ENCODE measurements at regions not wholly inside any gene's neighbourhood (a gene's known extent, or its start where the extent isn't known, plus 50 kb on each side); places are given as distances from the start of the nearest gene placed in this dataset.

DNA sequence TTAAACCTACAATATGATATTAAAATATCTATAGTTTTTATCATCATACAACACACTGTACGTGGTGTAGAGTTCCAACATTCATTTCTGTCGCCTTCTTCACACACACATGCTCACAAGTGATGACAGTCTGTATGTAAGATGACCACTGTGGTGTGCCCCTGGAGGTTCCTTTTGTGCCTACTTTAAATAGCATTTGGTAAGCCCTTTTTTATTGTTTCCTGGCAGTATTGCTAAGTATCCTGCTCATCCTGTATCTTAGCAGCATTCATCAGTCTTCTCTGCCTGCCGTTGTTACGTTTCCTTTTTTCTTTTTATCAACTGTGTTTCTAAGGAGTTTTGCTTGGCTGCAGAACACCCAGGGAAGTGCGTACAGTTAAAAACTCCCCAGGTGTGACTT, 231.4 kb downstream of the CHRM3 start:
- Histone ChIP-seq H3K36me3 (ENCODE audit: control insufficient read depth in 4 of 4, insufficient read depth in 4 of 4, low read length in 4 of 4) (no peaks in the 10 kb centered on the region), H3K27me3 (ENCODE audit: control insufficient read depth in 3 of 3, insufficient read depth in 3 of 3, low read length in 2 of 3) (peaks cover 0 to 2% (median 0%) of the 10 kb centered on the region in 3 donors), H3K4me1 (ENCODE audit: control insufficient read depth in 5 of 5, insufficient read depth in 5 of 5, low read length in 5 of 5) (no peaks in the 10 kb centered on the region), H3K4me3 (no peak overlapping the region), H3K9me3 (ENCODE audit: control insufficient read depth in 4 of 4, insufficient read depth in 3 of 4, low read length in 3 of 4) (peaks cover 0 to 6% (median 0%) of the 10 kb centered on the region in 4 donors), H3K27ac (ENCODE audit: low read depth in 1 of 2, low read length in 1 of 2) (no peak overlapping the region), H3K9ac (ENCODE audit: insufficient read depth in 1 of 2, low read length in 2 of 2) (no peak overlapping the region)
- no peak for ATAC-seq (ENCODE audit: insufficient read depth, low FRiP score)
- no peak for TF ChIP-seq CTCF (IDR thresholded peaks at IDR 0.05; ENCODE audit: control extremely low read depth, extremely low read depth)
- no peak for DNase-seq
- WGBS, 2 donors = 67 to 74% methylated on average over 5 of the region's 5 CpGs

DNA sequence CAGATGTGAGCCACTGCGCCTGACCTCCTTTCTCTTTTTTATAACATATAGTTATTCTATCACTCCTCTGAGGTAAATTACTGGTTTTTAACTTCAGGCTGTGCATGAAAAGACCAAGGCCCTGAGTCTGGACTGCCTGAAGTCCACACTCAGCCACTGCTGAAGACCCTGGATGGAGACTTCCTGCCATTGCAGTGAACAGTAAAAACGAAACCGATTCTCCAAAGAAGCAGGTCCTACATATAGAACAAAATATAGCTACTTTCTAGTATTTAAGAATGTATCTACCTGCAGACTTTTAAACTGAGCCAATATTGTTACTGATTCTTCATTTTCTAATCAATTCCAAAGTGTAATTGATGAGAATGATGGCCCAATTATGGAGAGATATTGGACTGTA, 232.8 kb downstream of the CHRM3 start:
- no peak for ATAC-seq (ENCODE audit: insufficient read depth, low FRiP score)
- H3K4me1 ChIP-seq (ENCODE audit: control insufficient read depth in 5 of 5, insufficient read depth in 5 of 5, low read length in 5 of 5) = no peaks in the 10 kb centered on the region
- no peak for TF ChIP-seq CTCF (IDR thresholded peaks at IDR 0.05; ENCODE audit: control extremely low read depth, extremely low read depth)
- 95 to 97% methylated on average over 3 of the region's 3 CpGs for WGBS, 2 donors
- H3K9ac ChIP-seq (ENCODE audit: insufficient read depth in 1 of 2, low read length in 2 of 2) = no peak overlapping the region
- H3K4me3 ChIP-seq = no peak overlapping the region
- no peak for DNase-seq
- H3K27me3 ChIP-seq (ENCODE audit: control insufficient read depth in 3 of 3, insufficient read depth in 3 of 3, low read length in 2 of 3) = no peaks in the 10 kb centered on the region
- H3K27ac ChIP-seq (ENCODE audit: low read depth in 1 of 2, low read length in 1 of 2) = no peak overlapping the region
- no peaks in the 10 kb centered on the region for H3K36me3 ChIP-seq (ENCODE audit: control insufficient read depth in 4 of 4, insufficient read depth in 4 of 4, low read length in 4 of 4)
- H3K9me3 ChIP-seq (ENCODE audit: control insufficient read depth in 4 of 4, insufficient read depth in 3 of 4, low read length in 3 of 4) = peaks cover 0 to 6% (median 0%) of the 10 kb centered on the region in 4 donors

DNA sequence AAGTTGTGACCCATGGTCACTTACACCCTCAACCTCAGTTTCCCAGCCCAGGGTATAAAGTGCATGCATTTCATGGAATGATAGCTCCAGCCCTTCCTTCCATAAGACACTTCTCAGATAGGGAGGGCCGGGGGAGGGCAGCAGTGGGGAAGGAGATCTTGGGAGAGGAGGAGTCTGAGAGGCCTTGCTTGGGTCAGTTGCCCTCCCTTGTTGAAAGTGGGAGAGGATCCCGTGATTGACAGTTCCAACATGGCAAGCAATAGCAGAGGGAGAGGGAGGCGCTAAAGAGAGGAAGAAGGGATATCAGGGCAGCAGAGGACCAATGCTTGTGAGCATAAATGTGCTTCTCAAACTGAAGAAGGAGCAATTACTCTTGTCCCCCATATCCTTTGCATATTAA, 244.4 kb downstream of the CHRM3 start:
- 81 to 90% methylated on average over 3 of the region's 3 CpGs for WGBS, 2 donors
- no peak for TF ChIP-seq CTCF (IDR thresholded peaks at IDR 0.05; ENCODE audit: control extremely low read depth, extremely low read depth)
- H3K27me3 ChIP-seq (ENCODE audit: control insufficient read depth in 3 of 3, insufficient read depth in 3 of 3, low read length in 2 of 3) = peaks cover 0 to 4% (median 0%) of the 10 kb centered on the region in 3 donors
- ATAC-seq (ENCODE audit: insufficient read depth, low FRiP score) = no peak
- no peak overlapping the region for H3K4me3 ChIP-seq
- H3K36me3 ChIP-seq (ENCODE audit: control insufficient read depth in 4 of 4, insufficient read depth in 4 of 4, low read length in 4 of 4) = no peaks in the 10 kb centered on the region
- H3K27ac ChIP-seq (ENCODE audit: low read depth in 1 of 2, low read length in 1 of 2) = no peak overlapping the region
- no peak for DNase-seq
- H3K4me1 ChIP-seq (ENCODE audit: control insufficient read depth in 5 of 5, insufficient read depth in 5 of 5, low read length in 5 of 5) = peaks cover 0 to 2% (median 0%) of the 10 kb centered on the region in 5 donors
- H3K9ac ChIP-seq (ENCODE audit: insufficient read depth in 1 of 2, low read length in 2 of 2) = no peak overlapping the region
- no peaks in the 10 kb centered on the region for H3K9me3 ChIP-seq (ENCODE audit: control insufficient read depth in 4 of 4, insufficient read depth in 3 of 4, low read length in 3 of 4)

GRCh38 chr1:239633432-239633831, 247.1 kb downstream of the CHRM3 start:
- Histone ChIP-seq H3K9me3 (ENCODE audit: control insufficient read depth in 4 of 4, insufficient read depth in 3 of 4, low read length in 3 of 4) (no peaks in the 10 kb centered on the region), H3K27me3 (ENCODE audit: control insufficient read depth in 3 of 3, insufficient read depth in 3 of 3, low read length in 2 of 3) (peaks cover 0 to 4% (median 0%) of the 10 kb centered on the region in 3 donors), H3K36me3 (ENCODE audit: control insufficient read depth in 4 of 4, insufficient read depth in 4 of 4, low read length in 4 of 4) (no peaks in the 10 kb centered on the region), H3K4me3 (no peak overlapping the region), H3K9ac (ENCODE audit: insufficient read depth in 1 of 2, low read length in 2 of 2) (no peak overlapping the region), H3K4me1 (ENCODE audit: control insufficient read depth in 5 of 5, insufficient read depth in 5 of 5, low read length in 5 of 5) (peaks cover 0 to 9% (median 0%) of the 10 kb centered on the region in 5 donors), H3K27ac (ENCODE audit: low read depth in 1 of 2, low read length in 1 of 2) (no peak overlapping the region)
- TF ChIP-seq CTCF (IDR thresholded peaks at IDR 0.05; ENCODE audit: control extremely low read depth, extremely low read depth) = no peak
- DNase-seq = no peak
- no peak for ATAC-seq (ENCODE audit: insufficient read depth, low FRiP score)
- 84 to 88% methylated on average over 4 of the region's 4 CpGs for WGBS, 2 donors

All from lung (tissue), 11 donors.